Lower leg skin (tissue), 4 donors: ENCODE measurements at regions not wholly inside any gene's neighbourhood (a gene's known extent, or its start where the extent isn't known, plus 50 kb on each side); places are given as distances from the start of the nearest gene placed in this dataset.

Experiments used
- DNase-seq, 2 donors: peaks; one replicate each; pipeline ENCODE4 v3.0.0-alpha.2; 2019; ENCODE audit warnings: low spot score in 2 of 2
- H3K4me3 ChIP-seq: fragments of 200-600 bp; sonication (generic); 2 replicates; pipeline ENCODE4 v1.5.1; 2017; ENCODE audit warnings: mild to moderate bottlenecking, low read depth; ENCODE audit not compliant: poor library complexity, severe bottlenecking
- CTCF ChIP-seq, 3 donors: fragments of 450-650 bp; IDR thresholded peaks; one replicate each; pipeline ENCODE4 v1.5.1; 2016; ENCODE audit warnings: antibody characterized with exemption in 3 of 3, mild to moderate bottlenecking in 3 of 3, moderate library complexity in 2 of 3
- POLR2A ChIP-seq, 2 donors: fragments of 450-650 bp; IDR thresholded peaks; one replicate each; pipeline ENCODE4 v1.6.1; 2016 to 2017; ENCODE audit warnings: antibody characterized with exemption in 2 of 2, mild to moderate bottlenecking in 1 of 2, moderate library complexity in 1 of 2
- WGBS, 2 donors: methylation state at CpG; one replicate each; pipeline ENCODE4 v1.1.5; 2018; 5-methylcytosine and 5-hydroxymethylcytosine counted together
- intact Hi-C: fragments of 100-400 bp; cut with DNase I; formaldehyde crosslinking; loops from one replicate; pipeline ENCODE4 v1.15.0; 2023; ENCODE audit warnings: low total_unique reads

- 90 to 95% methylated on average over 2 of the region's 2 CpGs for WGBS, 2 donors
- TF ChIP-seq CTCF (IDR thresholded peaks at IDR 0.05) = no peak
- no peak for TF ChIP-seq POLR2A (IDR thresholded peaks at IDR 0.05)
- intact Hi-C loops = no loop called here
- DNase-seq = no peak
- H3K4me3 ChIP-seq = no peak overlapping the region
Measured at GRCh38 chr7:27349621-27350020, 107.0 kb downstream of the EVX1 start.

- 67 to 82% methylated on average over 5 of the region's 5 CpGs for WGBS, 2 donors
- TF ChIP-seq POLR2A (IDR thresholded peaks at IDR 0.05) (no peak), CTCF (IDR thresholded peaks at IDR 0.05) (no peak)
- intact Hi-C loops = no loop called here
- no peak overlapping the region for H3K4me3 ChIP-seq
- DNase-seq = no peak
Measured at GRCh38 chr7:27351137-27351536, 108.5 kb downstream of the EVX1 start.

- no peak overlapping the region for H3K4me3 ChIP-seq
- no peak for DNase-seq
- WGBS, 2 donors = 50 to 63% methylated on average over 5 of the region's 5 CpGs
- intact Hi-C loops = no loop called here
- no peak for TF ChIP-seq POLR2A (IDR thresholded peaks at IDR 0.05)
- TF ChIP-seq CTCF (IDR thresholded peaks at IDR 0.05) = no peak
Measured at GRCh38 chr7:27351786-27352185, 109.2 kb downstream of the EVX1 start.

- no peak for DNase-seq
- no peak overlapping the region for H3K4me3 ChIP-seq
- 86 to 87% methylated on average over 9 of the region's 9 CpGs for WGBS, 2 donors
- TF ChIP-seq CTCF (IDR thresholded peaks at IDR 0.05) (no peak), POLR2A (IDR thresholded peaks at IDR 0.05) (no peak)
- intact Hi-C loops = no loop called here
Measured at GRCh38 chr7:27359181-27360125, 116.9 kb downstream of the EVX1 start.

GRCh38 chr7:27361522-27361921 is 118.9 kb downstream of the EVX1 start:
- DNase-seq = no peak
- intact Hi-C loops = no loop called here
- no peak overlapping the region for H3K4me3 ChIP-seq
- TF ChIP-seq CTCF (IDR thresholded peaks at IDR 0.05) = no peak
- no peak for TF ChIP-seq POLR2A (IDR thresholded peaks at IDR 0.05)
- 86 to 91% methylated on average over 10 of the region's 10 CpGs for WGBS, 2 donors
